ENCODE measurements at regions not wholly inside any gene's neighbourhood (a gene's known extent, or its start where the extent isn't known, plus 50 kb on each side); places are given as distances from the start of the nearest gene placed in this dataset.

DNA sequence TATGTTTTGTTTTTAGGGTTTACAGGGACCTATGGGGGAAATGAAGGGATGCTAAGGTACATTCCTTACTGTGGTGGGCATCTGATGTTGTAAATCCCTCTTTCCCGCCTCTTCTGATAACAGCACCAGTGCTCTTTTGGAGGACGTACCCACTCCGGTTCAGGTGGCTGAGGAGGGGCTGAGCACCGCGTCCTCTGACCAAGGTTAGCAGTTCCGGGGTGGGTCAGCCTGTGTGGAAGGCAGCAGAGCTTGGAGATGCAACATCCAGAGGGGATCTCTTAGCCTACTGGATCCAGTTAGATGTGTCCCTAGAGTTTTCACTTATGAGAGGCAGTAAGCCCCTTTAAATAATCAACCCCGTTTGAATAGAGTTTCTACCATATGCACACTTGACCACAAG, 135.3 kb upstream of the KCNG1 start:
- DNase-seq (ENCODE audit: low read depth) = no peak

DNA sequence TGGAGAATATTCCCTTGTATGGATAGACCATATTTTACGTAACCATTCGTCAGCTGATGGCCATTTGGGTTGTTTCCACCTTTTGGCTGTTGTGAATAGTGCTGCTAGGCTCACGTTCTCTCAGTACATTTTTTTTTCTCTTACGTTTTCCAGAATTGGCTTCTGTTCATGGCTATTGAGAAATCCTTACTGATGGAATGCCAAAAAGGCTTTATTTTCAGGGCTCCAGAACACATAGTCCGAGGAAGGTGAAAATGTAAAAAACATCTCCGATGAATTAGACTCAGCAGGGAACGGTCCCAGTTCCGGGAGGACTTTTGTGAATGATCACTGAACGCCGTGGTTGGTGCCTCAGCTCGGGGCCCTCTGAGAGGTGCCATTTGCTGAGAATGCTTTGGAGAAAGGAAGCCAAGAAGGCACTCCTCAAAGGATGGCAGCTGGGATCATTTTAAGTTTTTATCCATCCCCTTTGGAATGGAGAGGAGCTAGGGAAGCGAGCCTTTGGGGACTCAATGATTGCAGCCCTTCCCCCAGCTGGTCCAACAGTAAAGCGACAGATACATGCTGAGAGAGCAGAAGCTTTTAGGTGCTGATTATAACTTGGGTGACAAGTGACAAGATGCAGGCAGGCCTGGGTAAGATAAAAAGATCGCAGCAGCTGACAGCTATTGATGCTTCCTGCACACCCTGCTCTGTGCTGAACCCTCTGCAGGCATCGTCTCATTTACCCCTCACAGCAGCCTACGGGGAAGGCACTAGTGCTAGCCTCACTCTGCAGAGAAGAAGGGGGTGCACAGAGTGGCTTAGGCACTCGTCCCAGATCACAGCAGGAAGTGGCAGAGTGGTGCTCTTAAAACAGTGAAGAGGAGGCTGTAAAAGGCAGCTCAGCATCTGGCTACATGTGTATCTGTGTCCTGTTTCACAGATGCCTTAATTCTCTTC, 133.4 kb upstream of the KCNG1 start:
- no peak for DNase-seq (ENCODE audit: low read depth)

- no peak for DNase-seq (ENCODE audit: low read depth)
Observed at GRCh38 chr20:51154708-51155690, 132.1 kb upstream of the KCNG1 start.

- no peak for DNase-seq (ENCODE audit: low read depth)
Observed at GRCh38 chr20:51153867-51154707, 131.2 kb upstream of the KCNG1 start.

- DNase-seq (ENCODE audit: low read depth) = no peak
Observed at GRCh38 chr20:51148941-51149340, 126.0 kb upstream of the KCNG1 start.

DNA sequence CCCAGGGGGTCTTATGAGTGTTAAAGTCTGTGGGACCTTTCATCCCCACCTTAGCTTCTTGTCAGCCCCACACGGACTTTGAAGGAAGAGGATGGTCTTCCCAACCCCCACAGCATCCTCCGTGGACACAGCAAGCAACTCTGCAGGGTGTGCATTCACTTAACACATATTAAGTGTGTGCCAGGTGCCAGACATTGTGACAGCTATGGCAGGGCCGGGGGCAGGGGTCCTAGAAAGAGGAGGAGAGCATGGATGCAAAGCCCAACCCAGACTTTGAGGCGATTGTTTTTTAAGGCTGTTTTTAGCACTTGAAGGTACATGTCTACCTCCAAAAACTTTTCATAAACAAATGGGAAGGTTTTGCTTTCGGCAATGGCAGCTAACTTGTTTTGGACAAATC, 121.6 kb upstream of the KCNG1 start:
- DNase-seq (ENCODE audit: low read depth) = no peak

DNA sequence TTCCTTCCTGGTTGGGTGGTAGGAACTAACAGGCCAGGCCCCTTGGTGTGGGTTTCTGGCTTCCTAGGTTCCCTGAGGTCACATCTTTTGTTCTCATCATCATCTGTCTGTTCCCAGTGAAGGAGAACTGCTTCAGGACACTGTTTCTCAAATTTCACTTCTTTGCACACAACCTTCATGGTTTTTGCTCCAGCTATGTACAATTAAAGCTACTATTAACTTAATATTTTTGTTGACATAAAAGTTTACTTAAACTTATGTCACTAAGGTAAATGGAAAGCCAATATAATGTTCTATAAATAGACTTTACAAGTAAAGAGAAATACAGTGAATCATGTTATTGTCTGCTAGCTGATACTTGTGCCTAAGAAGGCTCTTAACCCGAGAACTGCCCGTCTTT, 120.7 kb upstream of the KCNG1 start:
- DNase-seq (ENCODE audit: low read depth) = no peak

DNA sequence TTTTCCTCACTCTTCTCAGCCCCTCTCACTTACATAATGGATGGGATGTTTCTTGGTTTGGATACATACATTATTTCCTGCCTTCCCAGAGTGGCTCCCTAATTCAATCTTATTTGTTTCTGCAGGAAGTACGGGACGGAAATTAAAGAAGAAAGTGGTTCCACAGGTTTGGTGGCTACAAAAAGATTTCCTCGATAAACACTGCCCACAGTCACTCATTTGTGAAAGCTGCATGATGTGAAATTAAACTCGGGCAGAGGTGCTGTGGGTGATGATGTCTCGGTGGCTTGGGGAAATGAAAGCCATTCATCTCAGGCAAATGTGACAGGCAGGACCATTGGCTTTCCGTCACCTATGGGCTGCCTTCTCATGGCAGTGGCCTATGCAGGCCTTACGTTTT, 119.5 kb upstream of the KCNG1 start:
- no peak for DNase-seq (ENCODE audit: low read depth)

DNA sequence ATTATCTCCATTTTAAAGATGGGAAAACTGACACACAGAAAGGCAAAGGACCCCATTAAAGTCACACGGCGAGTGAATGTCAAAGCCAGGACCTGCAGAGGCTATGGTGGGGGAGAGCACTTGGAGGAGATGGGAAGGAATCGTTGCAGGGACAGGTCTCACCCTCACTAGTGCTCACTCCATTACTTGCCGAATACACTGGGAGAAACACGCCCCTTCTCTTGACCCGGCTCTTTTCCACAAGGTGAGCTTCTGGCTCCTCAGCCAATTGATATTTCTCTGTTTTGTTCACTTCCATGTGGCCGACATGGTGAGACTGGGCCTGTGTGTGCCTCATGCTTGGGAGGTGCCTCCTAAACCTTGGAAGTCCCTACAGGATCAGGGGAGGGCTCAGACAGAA, 117.8 kb upstream of the KCNG1 start:
- no peak for DNase-seq (ENCODE audit: low read depth)

- no peak for DNase-seq (ENCODE audit: low read depth)
Observed at GRCh38 chr20:51139891-51140290, 117.0 kb upstream of the KCNG1 start.

GRCh38 chr20:51138576-51138975, 115.7 kb upstream of the KCNG1 start:
- no peak for DNase-seq (ENCODE audit: low read depth)

GRCh38 chr20:51137461-51137860, 114.6 kb upstream of the KCNG1 start:
- no peak for DNase-seq (ENCODE audit: low read depth)

DNA sequence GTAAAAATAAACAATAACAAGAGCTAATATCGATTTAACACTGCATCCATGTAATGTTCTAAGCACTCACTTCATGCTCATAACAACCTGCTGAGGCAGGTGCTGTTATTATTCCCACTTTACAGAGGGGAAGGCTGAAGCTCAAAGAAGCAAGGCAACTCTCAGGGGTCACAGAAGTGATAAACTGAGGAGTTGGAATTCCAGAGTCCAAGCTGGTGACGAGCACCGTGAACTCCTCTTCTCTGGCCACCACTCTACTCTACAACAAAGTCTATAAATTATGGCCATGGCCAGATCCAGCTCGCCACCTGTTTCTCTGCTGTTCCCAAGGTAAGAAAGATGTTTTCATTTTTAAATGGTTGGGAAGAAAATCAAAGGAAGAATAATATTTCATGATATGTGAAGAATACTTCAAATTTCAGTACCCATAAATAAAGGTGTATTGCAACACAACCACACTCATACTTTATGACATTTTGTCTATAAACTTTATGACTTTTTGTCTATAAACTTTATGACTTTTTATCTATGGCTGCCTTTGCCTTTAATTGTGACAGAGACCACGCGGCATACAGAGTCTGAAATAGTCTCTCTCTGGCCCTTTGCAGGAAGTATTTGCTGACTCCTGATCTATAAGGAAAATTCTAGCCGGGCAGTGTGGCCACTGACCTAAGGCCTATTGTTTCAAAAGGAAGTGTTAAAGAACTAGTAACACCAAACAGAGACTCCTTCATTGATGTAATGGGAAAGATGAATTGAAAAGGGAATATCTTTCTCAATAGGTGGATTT, 113.2 kb upstream of the KCNG1 start:
- no peak for DNase-seq (ENCODE audit: low read depth)

DNA sequence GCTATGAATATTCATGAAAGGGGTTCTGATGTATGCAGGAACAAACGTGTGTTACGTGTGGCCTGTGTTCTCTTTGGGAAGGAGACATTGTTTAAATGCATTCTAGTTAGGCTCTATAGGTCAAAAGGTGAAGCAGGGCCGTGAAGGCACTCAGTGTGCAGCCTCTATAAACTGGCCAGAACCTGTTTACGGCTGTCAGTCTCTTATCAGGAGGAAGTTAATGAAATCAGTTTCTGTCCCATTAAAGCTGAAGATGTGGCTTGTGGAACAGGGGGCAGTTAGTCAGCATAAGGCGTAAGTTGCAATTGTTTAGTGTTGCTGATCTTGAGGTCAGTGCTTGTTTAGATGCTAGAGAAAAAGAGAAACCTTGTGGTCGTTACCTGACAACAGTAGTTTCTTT, 111.5 kb upstream of the KCNG1 start:
- no peak for DNase-seq (ENCODE audit: low read depth)

DNA sequence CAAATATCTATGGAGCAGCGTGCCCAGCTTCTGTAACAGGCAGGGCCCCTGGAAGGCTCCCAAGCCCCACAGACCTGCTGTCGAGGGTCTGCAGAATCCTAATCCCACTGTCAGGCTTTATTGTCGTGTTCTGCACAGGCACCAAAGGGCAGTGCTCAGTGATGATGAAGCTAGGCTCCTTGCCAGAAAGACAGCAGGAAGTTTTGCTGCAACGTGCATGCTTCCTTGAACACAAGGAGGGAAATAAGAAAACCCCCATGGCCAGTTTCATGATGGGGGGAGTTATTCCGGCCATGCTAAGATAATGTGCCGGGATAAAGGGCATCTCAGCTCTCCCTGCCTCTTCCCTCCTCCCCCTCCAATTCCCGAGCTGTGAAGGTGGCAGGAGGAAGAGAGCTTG, 109.4 kb upstream of the KCNG1 start:
- no peak for DNase-seq (ENCODE audit: low read depth)

DNA sequence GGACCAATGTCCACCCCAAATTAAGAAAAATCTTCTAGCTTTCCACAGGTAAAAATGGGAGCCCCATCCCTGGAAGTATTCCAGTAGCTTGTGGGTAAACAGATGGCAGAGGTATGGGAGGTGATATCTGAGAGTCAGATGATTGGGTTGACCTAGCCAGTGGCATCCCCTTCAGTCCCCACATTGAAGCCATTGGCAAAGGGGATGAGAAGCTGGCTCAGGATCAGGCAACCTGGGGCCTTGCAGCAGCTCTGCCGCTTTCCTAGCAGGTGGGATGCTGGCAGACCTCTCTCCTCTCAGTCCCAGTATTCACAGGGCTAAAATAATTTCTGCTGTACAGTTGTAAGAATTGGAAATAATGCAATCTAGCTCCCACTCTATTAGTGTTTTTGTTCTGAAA, 108.9 kb upstream of the KCNG1 start:
- no peak for DNase-seq (ENCODE audit: low read depth)

- no peak for DNase-seq (ENCODE audit: low read depth)
Observed at GRCh38 chr20:51129147-51129776, 106.4 kb upstream of the KCNG1 start.

DNA sequence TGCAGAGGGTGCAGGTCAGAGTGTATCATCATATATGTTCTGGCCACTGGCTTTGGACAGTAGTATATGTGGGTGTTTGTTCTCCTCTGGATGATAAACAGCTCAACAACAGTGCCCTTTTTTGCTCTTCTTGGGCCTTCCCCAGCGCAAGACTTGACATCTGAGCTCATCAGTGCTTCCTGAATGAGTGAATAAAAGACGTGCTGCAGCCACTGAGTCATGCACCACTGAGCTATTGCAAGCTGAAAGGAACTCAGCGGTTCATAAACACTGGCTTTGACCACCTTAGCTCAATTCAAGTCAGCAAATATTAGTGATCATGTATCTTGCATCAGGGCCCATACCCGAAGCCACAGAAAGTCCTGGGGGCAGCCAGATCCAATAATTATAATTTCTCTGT, 105.3 kb upstream of the KCNG1 start:
- no peak for DNase-seq (ENCODE audit: low read depth)

DNA sequence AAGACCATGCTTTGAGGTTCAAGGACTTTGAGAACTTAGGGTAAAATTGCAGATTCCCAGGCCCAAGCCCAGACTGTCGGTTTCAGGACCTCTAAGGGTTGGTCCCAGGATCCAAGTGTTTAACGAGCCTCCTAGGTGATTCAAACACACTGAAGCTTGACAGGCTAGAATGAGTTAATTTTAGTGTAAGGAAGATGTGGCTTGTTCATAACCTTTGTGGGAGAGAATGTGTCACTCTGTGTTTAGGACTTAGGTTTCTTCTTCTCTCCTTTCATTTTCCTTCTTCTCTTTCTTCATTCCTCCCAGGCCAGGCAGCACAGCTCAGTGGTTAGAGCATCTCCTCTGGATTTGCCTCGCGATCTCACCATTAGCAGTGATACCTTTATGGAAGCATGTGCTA, 104.8 kb upstream of the KCNG1 start:
- DNase-seq (ENCODE audit: low read depth) = no peak

- DNase-seq (ENCODE audit: low read depth) = no peak
Observed at GRCh38 chr20:51126337-51126736, 103.4 kb upstream of the KCNG1 start.

- DNase-seq (ENCODE audit: low read depth) = no peak
Observed at GRCh38 chr20:51125780-51126179, 102.9 kb upstream of the KCNG1 start.
